Pons (tissue), 1 donor: ENCODE measurements at regions not wholly inside any gene's neighbourhood (a gene's known extent, or its start where the extent isn't known, plus 50 kb on each side); places are given as distances from the start of the nearest gene placed in this dataset.

Experiments
- DNase-seq: peaks from one replicate; pipeline ENCODE4 v3.0.0-alpha.2; 2016; ENCODE audit warnings: low spot score

DNA sequence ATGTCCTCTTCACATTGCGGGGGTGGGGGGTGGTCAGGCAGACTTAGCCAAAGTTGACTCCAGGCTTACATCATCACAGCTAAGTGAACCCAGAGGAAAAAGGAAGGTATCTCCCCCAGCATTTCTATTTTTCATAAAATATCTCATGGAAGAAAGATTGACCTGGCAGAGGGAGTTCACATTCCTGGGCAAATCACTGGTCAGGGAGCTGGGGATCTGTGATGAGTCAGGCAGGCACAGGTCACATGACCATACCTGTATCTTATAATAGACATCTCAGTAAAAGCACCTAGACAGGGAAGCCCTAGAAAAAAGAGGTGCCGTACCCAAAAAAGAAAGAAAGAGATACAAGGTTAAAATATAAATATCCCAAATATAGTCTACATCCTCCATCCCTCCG, 57.3 kb upstream of the WWC1 start:
- DNase-seq = no peak

- DNase-seq = no peak
These were observed 53.0 kb upstream of the WWC1 start for GRCh38 chr5:168238463-168238862.

DNA sequence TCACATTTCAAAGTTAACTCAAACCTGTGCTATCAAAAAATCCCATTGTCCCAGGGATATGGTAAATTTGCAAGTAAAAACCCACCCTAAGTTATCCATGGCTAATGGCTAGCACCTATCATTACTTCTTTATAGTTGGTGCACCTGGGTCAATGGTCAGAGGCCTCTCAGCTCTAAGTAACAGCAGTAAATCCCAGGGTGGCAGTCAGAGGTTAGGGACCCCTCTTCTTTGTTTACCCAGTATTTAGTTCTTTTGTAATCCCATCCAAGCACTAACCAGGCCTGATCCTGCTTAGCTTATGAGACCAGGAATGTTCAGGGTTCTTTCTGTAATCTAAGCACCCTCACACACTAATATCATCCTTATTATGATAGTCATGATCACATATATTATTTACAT, 52.1 kb upstream of the WWC1 start:
- DNase-seq = no peak
